ENCODE measurements at regions not wholly inside any gene's neighbourhood (a gene's known extent, or its start where the extent isn't known, plus 50 kb on each side); places are given as distances from the start of the nearest gene placed in this dataset.

GRCh38 chr6:27616328-27617045 lies 143.6 kb upstream of the ZNF184 start:
- TF ChIP-seq CTCF (IDR thresholded peaks at IDR 0.05; ENCODE audit: insufficient read depth, low read length, poor library complexity, severe bottlenecking), result no peak
- H3K27me3 ChIP-seq (replicated peaks; ENCODE audit: control insufficient read depth, insufficient read depth, low read length), result no peaks in the 10 kb centered on the region
- peak overlapping the region; percentile 59; the same call in 1 of the 2 replicates for H3K4me3 ChIP-seq (replicated peaks; ENCODE audit: low read depth, low read length)
- DNase-seq (ENCODE audit: extremely low read depth, insufficient read length), result no peak
- H3K36me3 ChIP-seq (ENCODE audit: control insufficient read depth, insufficient read depth, low read length), result no peaks in the 10 kb centered on the region

- no peak for DNase-seq (ENCODE audit: extremely low read depth, insufficient read length)
- Histone ChIP-seq H3K36me3 (ENCODE audit: control insufficient read depth, insufficient read depth, low read length) (no peaks in the 10 kb centered on the region), H3K4me3 (replicated peaks; ENCODE audit: low read depth, low read length) (no peak overlapping the region), H3K27me3 (replicated peaks; ENCODE audit: control insufficient read depth, insufficient read depth, low read length) (no peaks in the 10 kb centered on the region)
- no peak for TF ChIP-seq CTCF (IDR thresholded peaks at IDR 0.05; ENCODE audit: insufficient read depth, low read length, poor library complexity, severe bottlenecking)
These were observed 138.5 kb upstream of the ZNF184 start for GRCh38 chr6:27611451-27611850.

- H3K27me3 ChIP-seq (replicated peaks; ENCODE audit: control insufficient read depth, insufficient read depth, low read length), result no peaks in the 10 kb centered on the region
- TF ChIP-seq CTCF (IDR thresholded peaks at IDR 0.05; ENCODE audit: insufficient read depth, low read length, poor library complexity, severe bottlenecking), result peak; percentile 85
- H3K36me3 ChIP-seq (ENCODE audit: control insufficient read depth, insufficient read depth, low read length), result no peaks in the 10 kb centered on the region
- no peak overlapping the region for H3K4me3 ChIP-seq (replicated peaks; ENCODE audit: low read depth, low read length)
- DNase-seq (ENCODE audit: extremely low read depth, insufficient read length), result no peak
These were observed 136.3 kb upstream of the ZNF184 start for GRCh38 chr6:27608916-27609883.

- Histone ChIP-seq H3K4me3 (replicated peaks; ENCODE audit: low read depth, low read length) (peak overlapping the region; percentile 25; the same call in 1 of the 2 replicates), H3K36me3 (ENCODE audit: control insufficient read depth, insufficient read depth, low read length) (no peaks in the 10 kb centered on the region), H3K27me3 (replicated peaks; ENCODE audit: control insufficient read depth, insufficient read depth, low read length) (no peaks in the 10 kb centered on the region)
- TF ChIP-seq CTCF (IDR thresholded peaks at IDR 0.05; ENCODE audit: insufficient read depth, low read length, poor library complexity, severe bottlenecking), result no peak
- DNase-seq (ENCODE audit: extremely low read depth, insufficient read length), result no peak
These were observed 132.8 kb upstream of the ZNF184 start for GRCh38 chr6:27605401-27606342.

GRCh38 chr6:27604986-27605385 lies 132.1 kb upstream of the ZNF184 start:
- no peak for TF ChIP-seq CTCF (IDR thresholded peaks at IDR 0.05; ENCODE audit: insufficient read depth, low read length, poor library complexity, severe bottlenecking)
- peak overlapping the region; percentile 25; the same call in 1 of the 2 replicates for H3K4me3 ChIP-seq (replicated peaks; ENCODE audit: low read depth, low read length)

More at GRCh38 chr6:27604986-27605385, 132.1 kb upstream of the ZNF184 start:
- no peak for DNase-seq (ENCODE audit: extremely low read depth, insufficient read length)
- Histone ChIP-seq H3K27me3 (replicated peaks; ENCODE audit: control insufficient read depth, insufficient read depth, low read length) (no peaks in the 10 kb centered on the region), H3K36me3 (ENCODE audit: control insufficient read depth, insufficient read depth, low read length) (no peaks in the 10 kb centered on the region)
